ENCODE measurements at regions not wholly inside any gene's neighbourhood (a gene's known extent, or its start where the extent isn't known, plus 50 kb on each side); places are given as distances from the start of the nearest gene placed in this dataset.

GRCh38 chr10:130869179-130869841, 442.2 kb downstream of the TCERG1L start:
- no peak for DNase-seq

- DNase-seq = no peak
Observed at GRCh38 chr10:130871406-130871805, 440.1 kb downstream of the TCERG1L start.

GRCh38 chr10:130873636-130874035, 437.9 kb downstream of the TCERG1L start:
- DNase-seq = no peak

GRCh38 chr10:130875116-130875515, 436.4 kb downstream of the TCERG1L start:
- DNase-seq = no peak

- DNase-seq = no peak
Observed at GRCh38 chr10:130875897-130876472, 435.5 kb downstream of the TCERG1L start.

GRCh38 chr10:130877126-130877525, 434.4 kb downstream of the TCERG1L start:
- no peak for DNase-seq

GRCh38 chr10:130878131-130878530, 433.4 kb downstream of the TCERG1L start:
- no peak for DNase-seq

- no peak for DNase-seq
Observed at GRCh38 chr10:130882906-130883305, 428.6 kb downstream of the TCERG1L start.

GRCh38 chr10:130884456-130884855, 427.1 kb downstream of the TCERG1L start:
- no peak for DNase-seq

- DNase-seq = no peak
Observed at GRCh38 chr10:130885021-130885655, 426.4 kb downstream of the TCERG1L start.

- no peak for DNase-seq
Observed at GRCh38 chr10:130887170-130887569, 424.4 kb downstream of the TCERG1L start.

- no peak for DNase-seq
Observed at GRCh38 chr10:130888493-130888892, 423.0 kb downstream of the TCERG1L start.

GRCh38 chr10:130889240-130889639, 422.3 kb downstream of the TCERG1L start:
- DNase-seq = no peak

GRCh38 chr10:130889780-130890179, 421.7 kb downstream of the TCERG1L start:
- DNase-seq = no peak

- no peak for DNase-seq
Observed at GRCh38 chr10:130891066-130891465, 420.5 kb downstream of the TCERG1L start.

- DNase-seq = no peak
Observed at GRCh38 chr10:130894471-130894870, 417.1 kb downstream of the TCERG1L start.

GRCh38 chr10:130895161-130895560, 416.4 kb downstream of the TCERG1L start:
- no peak for DNase-seq

GRCh38 chr10:130897815-130898214, 413.7 kb downstream of the TCERG1L start:
- DNase-seq = no peak

- no peak for DNase-seq
Observed at GRCh38 chr10:130898381-130898780, 413.1 kb downstream of the TCERG1L start.

- DNase-seq = no peak
Observed at GRCh38 chr10:130899856-130900255, 411.7 kb downstream of the TCERG1L start.

GRCh38 chr10:130900441-130901160, 410.9 kb downstream of the TCERG1L start:
- DNase-seq = no peak

GRCh38 chr10:130901311-130902165, 410.0 kb downstream of the TCERG1L start:
- no peak for DNase-seq

Measured in muscle of back (tissue), 3 donors.